Middle frontal gyrus (tissue), 1 donor: ENCODE measurements at regions not wholly inside any gene's neighbourhood (a gene's known extent, or its start where the extent isn't known, plus 50 kb on each side); places are given as distances from the start of the nearest gene placed in this dataset.
"Not testable (repeated sequence)": the region's sequence is repeated elsewhere in the genome, so short reads cannot be mapped to it uniquely, and the experiment has no call there.

Source experiments
- DNase-seq: peaks from one replicate; pipeline ENCODE4 v3.0.0-alpha.2; 2015; ENCODE audit warnings: low spot score; ENCODE audit errors: extremely low spot score

- DNase-seq = no peak
Measured at GRCh38 chr18:78433562-78433961, 546.1 kb upstream of the SALL3 start.

- no peak for DNase-seq
Measured at GRCh38 chr18:78436110-78436509, 543.5 kb upstream of the SALL3 start.

GRCh38 chr18:78438235-78438634 is 541.4 kb upstream of the SALL3 start:
- DNase-seq = not testable (repeated sequence)

GRCh38 chr18:78445880-78446279 is 533.7 kb upstream of the SALL3 start:
- no peak for DNase-seq

GRCh38 chr18:78447211-78447610 is 532.4 kb upstream of the SALL3 start:
- DNase-seq = peak; percentile 9

- DNase-seq = no peak
Measured at GRCh38 chr18:78448106-78448505, 531.5 kb upstream of the SALL3 start.

GRCh38 chr18:78448591-78448990 is 531.0 kb upstream of the SALL3 start:
- DNase-seq = no peak

GRCh38 chr18:78454221-78454620 is 525.4 kb upstream of the SALL3 start:
- DNase-seq = no peak

- DNase-seq = no peak
Measured at GRCh38 chr18:78455386-78455785, 524.2 kb upstream of the SALL3 start.

- DNase-seq = no peak
Measured at GRCh38 chr18:78457011-78457410, 522.6 kb upstream of the SALL3 start.

GRCh38 chr18:78457731-78458130 is 521.9 kb upstream of the SALL3 start:
- no peak for DNase-seq

- no peak for DNase-seq
Measured at GRCh38 chr18:78458356-78458755, 521.3 kb upstream of the SALL3 start.

- no peak for DNase-seq
Measured at GRCh38 chr18:78459668-78460067, 520.0 kb upstream of the SALL3 start.

GRCh38 chr18:78460558-78460957 is 519.1 kb upstream of the SALL3 start:
- DNase-seq = no peak

GRCh38 chr18:78473563-78473962 is 506.1 kb upstream of the SALL3 start:
- no peak for DNase-seq

- no peak for DNase-seq
Measured at GRCh38 chr18:78477840-78478239, 501.8 kb upstream of the SALL3 start.

GRCh38 chr18:78479443-78479842 is 500.2 kb upstream of the SALL3 start:
- DNase-seq = no peak

GRCh38 chr18:78480262-78481054 is 499.2 kb upstream of the SALL3 start:
- no peak for DNase-seq

GRCh38 chr18:78482378-78482777 is 497.2 kb upstream of the SALL3 start:
- no peak for DNase-seq

GRCh38 chr18:78487649-78488048 is 492.0 kb upstream of the SALL3 start:
- DNase-seq = no peak

GRCh38 chr18:78492064-78492812 is 487.4 kb upstream of the SALL3 start:
- no peak for DNase-seq

GRCh38 chr18:78492813-78493371 is 486.7 kb upstream of the SALL3 start:
- no peak for DNase-seq
